HT-29 (cell line): ENCODE measurements at regions not wholly inside any gene's neighbourhood (a gene's known extent, or its start where the extent isn't known, plus 50 kb on each side); places are given as distances from the start of the nearest gene placed in this dataset.
"Not testable (repeated sequence)": the region's sequence is repeated elsewhere in the genome, so short reads cannot be mapped to it uniquely, and the experiment has no call there.

Experiments used
- DNase-seq: peaks from one replicate; pipeline ENCODE4 v3.0.0-alpha.2; 2015; ENCODE audit warnings: low spot score

GRCh38 chr15:93362821-93363220 lies 273.8 kb upstream of the RGMA start:
- no peak for DNase-seq

- DNase-seq, result no peak
Measured at GRCh38 chr15:93362203-93362602, 273.2 kb upstream of the RGMA start.

- no peak for DNase-seq
Measured at GRCh38 chr15:93361703-93362102, 272.7 kb upstream of the RGMA start.

DNA sequence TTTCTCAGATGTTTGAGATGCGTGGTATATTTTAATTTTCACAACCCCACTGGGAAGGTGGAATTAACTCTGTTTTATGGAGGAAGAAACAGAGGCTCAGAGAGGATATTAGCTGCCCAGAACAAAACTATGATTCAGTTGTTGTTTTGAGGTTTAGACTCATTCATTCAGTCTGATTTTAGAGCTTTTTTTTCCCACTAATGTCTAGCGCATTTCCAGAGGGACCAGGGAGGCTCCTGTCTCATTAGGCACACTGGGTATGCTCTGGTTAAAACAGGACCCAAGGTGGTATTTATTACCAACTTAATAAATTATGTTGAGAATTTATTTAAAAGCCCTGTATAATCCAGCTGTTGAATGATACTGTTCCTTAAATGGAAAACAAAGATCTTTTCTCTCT lies 272.0 kb upstream of the RGMA start:
- DNase-seq, result no peak

GRCh38 chr15:93360318-93360717 lies 271.3 kb upstream of the RGMA start:
- DNase-seq, result no peak

DNA sequence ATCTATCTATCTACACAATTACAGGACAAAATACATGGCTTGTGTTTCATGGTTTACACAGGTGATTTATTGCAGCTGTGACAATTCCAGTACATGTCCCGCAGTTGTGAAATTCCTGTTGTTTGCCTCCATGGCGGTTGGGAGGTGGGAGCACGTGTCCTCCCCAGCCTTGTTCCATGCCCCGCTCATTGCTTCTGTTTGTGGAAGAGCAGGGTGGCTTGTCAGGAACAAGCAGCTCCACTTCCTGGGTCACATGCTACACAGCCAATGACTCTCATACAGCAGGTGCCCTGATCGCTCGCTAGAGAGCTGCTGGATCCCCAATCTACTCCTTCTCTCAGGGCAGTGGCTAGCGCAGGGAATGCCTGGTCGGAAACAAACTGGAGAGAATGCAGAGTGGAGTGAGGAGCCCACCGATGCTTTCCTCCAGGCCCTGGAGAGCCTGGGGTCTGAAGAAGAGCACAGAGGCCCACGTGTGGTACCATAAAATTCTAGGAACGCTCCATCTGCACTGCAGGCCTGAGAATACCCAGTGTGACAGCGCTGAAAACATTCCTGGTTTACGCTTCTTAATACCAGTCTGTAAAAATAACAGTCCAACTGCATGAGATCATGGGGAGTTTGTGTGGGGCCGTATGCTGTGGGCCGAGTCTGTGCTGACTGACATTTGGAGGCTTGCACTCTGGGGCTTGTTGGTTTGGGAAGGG lies 270.6 kb upstream of the RGMA start:
- DNase-seq, result no peak

- DNase-seq, result no peak
Measured at GRCh38 chr15:93359060-93359408, 270.0 kb upstream of the RGMA start.

GRCh38 chr15:93358166-93359059 lies 269.4 kb upstream of the RGMA start:
- no peak for DNase-seq

DNA sequence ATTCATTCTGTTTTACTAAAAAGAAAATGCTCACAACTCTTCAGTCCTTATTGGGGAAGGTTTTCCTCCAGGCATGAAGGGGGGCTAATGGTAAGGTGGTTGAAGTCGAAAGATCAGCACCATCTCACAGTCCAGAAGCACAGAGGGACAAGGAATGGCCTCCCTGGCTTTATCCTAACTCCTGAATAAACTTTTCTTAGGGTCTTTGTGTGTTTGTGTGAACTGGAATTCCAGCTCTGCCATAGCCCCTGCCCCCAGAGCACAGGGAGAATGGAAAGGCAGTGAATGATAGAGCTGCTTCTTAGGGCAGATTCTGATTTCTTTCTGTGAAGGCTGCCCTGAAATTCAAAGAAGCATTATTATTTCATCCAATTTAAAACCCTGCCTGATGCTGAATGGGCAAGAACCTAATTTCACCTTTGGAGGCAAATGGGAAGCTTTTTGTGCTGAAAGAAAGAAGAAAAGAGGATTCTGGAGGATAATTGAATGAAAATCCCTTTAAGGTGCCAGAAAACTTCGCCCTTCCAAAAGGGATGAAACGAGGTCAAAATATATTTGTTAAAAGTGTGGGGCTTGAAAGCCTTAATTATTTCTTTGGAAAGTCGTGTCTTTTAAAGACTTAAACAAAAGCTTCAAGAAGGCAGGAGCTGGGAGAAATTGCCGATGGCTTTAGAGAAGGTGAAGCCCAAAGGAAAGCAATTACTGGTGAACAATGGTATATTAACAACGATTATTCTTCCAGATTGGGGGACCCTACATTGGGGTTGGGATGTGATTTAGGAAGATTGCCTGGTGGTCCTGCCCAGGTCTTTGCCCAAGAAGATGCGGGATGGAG lies 259.9 kb upstream of the RGMA start:
- DNase-seq, result no peak

DNA sequence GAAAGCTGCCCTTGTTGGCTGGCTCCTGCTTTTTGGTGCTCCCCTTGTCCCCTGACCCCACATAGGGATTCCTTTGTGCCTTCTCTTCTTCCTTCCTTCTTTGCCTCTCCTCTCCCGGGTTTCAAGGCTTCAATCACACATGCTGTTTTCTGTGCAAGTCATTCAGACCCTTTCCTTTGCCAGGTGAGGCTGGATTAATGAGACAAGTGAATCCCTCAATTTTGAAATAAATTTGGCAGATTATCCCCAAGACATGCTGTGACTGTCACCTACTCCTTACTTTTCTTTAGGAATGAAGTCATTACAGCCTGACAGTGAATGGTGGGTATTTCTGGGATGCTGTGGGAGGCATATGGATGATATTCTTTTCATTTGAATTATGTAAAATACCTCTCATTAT lies 259.0 kb upstream of the RGMA start:
- DNase-seq, result no peak

GRCh38 chr15:93345981-93346380 lies 257.0 kb upstream of the RGMA start:
- DNase-seq, result no peak

GRCh38 chr15:93343402-93343801 lies 254.4 kb upstream of the RGMA start:
- DNase-seq, result not testable (repeated sequence)

- no peak for DNase-seq
Measured at GRCh38 chr15:93341164-93341563, 252.2 kb upstream of the RGMA start.

DNA sequence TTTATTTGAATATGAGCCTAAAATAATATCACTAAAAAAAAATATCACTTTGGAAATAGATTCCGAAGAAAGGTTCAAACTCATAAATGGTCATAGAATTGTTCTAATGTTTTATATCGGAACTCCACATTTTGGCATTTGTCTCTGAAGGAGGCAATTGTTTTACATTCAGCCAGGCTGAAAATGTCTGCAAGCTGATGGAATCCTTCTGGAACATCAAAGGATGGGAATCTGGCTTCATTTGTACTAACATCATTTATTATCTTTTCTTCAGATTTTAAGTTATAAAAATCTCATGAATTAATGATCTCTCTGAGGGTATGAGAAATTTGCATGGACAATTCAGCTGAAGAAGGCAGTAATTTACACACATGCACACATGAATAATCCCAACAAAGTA lies 251.4 kb upstream of the RGMA start:
- no peak for DNase-seq

GRCh38 chr15:93333796-93334195 lies 244.8 kb upstream of the RGMA start:
- no peak for DNase-seq

DNA sequence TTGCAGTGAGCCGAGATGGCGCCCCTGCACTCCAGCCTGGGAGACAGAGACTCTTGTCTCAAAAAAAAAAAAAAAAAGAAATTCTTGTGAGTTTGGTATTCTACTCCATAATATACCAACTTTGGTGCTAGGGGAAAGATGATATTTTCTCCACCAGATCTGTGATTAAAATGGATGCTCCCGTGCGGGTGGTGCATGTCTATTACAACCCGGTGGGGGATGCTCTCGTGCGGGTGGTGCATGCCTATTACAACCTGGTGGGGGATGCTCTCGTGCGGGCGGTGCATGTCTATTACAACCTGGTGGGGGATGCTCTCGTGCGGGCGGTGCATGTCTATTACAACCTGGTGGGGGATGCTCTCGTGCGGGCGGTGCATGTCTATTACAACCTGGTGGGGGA lies 244.1 kb upstream of the RGMA start:
- not testable (repeated sequence) for DNase-seq

DNA sequence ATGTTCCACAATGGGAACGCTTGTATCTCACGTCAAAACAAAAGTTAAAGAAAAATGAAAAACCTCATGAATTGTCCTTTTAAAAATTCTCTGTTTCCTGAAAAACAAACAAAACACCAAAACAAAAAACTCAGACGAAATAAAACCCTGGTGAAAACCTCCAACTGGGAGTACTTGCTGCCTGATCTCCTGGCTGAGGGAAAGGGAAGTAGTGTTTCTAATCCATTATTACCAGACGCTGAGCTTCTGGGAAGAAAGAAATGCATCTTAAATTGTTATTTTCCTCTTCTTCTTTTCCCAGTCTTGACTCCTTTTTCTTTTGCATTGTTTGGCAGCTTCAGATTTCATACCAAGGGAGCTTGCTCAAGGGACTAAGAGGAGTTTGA lies 243.2 kb upstream of the RGMA start:
- DNase-seq, result no peak

- DNase-seq, result no peak
Measured at GRCh38 chr15:93331545-93332167, 242.6 kb upstream of the RGMA start.

DNA sequence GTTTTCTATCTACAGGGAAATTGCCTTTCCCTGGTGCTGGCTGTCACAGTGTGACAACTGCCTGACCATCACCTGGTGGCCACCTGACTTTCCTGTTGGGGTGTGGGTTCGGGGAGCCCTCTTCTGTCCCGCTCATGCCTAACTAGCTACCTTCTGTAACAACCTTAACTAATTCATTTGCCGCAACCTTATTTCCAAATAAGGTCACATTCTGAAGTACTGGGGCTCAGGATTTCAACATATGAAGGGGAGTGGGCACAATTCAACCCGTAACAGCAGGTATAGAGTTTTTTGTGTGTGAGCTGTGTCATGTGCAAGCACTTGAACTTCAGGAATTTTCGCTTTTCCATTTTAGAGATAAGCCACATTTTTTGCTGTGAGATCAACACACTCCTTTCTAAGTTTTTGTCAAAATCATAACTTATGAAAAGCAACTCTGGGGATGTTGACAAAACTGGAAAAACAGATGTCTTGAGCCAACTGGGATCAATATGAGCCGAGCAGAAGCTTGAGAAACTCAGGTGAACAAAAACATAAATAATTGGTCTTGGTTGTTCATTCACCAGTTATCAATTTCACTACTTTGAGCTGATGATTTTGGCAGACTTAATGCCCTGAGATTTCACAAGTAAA lies 242.0 kb upstream of the RGMA start:
- no peak for DNase-seq

- DNase-seq, result no peak
Measured at GRCh38 chr15:93327364-93327763, 238.4 kb upstream of the RGMA start.
